IMR-90 (cell line): ENCODE measurements at regions not wholly inside any gene's neighbourhood (a gene's known extent, or its start where the extent isn't known, plus 50 kb on each side); places are given as distances from the start of the nearest gene placed in this dataset.

Experiments
- ATAC-seq: fragments of 200-7000 bp; cut with Tn5 transposase; 2 replicates; pipeline ENCODE4 v1.9.1; 2020; ENCODE audit warnings: low read depth, mild to moderate bottlenecking, moderate library complexity
- BruUV-seq: library from RNA; stranded (reverse); fragments of 400-500 nt; replicated peaks from 2 replicates; lab custom pipeline; 2021; lab: Mats Ljungman, UMichigan
- CTCF ChIA-PET: fragments of 300-600 bp; formaldehyde crosslinking; extraction: SDS; loops from one replicate; lab custom pipeline; 2021; ENCODE audit warnings: antibody characterized with exemption; lab: Yijun Ruan, JAX
- POLR2A ChIA-PET: fragments of 300-600 bp; sonication (Branson Sonifier 250); formaldehyde crosslinking; loops from one replicate; lab custom pipeline; 2022; ENCODE audit warnings: antibody characterized with exemption; ENCODE audit not compliant: unreplicated experiment; lab: Charles Lee
- DNase-seq: peaks from one replicate; pipeline ENCODE4 v3.0.0; 2013
- H2AFZ ChIP-seq: replicated peaks from 2 replicates; pipeline ENCODE3; 2013; ENCODE audit warnings: low read length, mild to moderate bottlenecking; ENCODE audit not compliant: poor library complexity
- H2AK5ac ChIP-seq: 2 replicates; pipeline ENCODE4 v1.6.1; 2013; ENCODE audit warnings: low read depth, low read length, inconsistent platforms
- H2AK9ac ChIP-seq: replicated peaks from 2 replicates; pipeline ENCODE3; 2013; ENCODE audit warnings: mild to moderate bottlenecking, low read depth, low read length, moderate library complexity; ENCODE audit not compliant: poor library complexity
- H2BK120ac ChIP-seq: 2 replicates; pipeline ENCODE4 v1.6.1; 2013; ENCODE audit warnings: low read depth, low read length, inconsistent platforms
- H2BK15ac ChIP-seq: 3 replicates; pipeline ENCODE4 v1.6.1; 2013; ENCODE audit warnings: low read depth, low read length, inconsistent platforms
- H2BK20ac ChIP-seq: 2 replicates; pipeline ENCODE4 v1.6.1; 2013; ENCODE audit warnings: low read depth, mild to moderate bottlenecking, inconsistent platforms, low read length, moderate library complexity
- H2BK5ac ChIP-seq: 2 replicates; pipeline ENCODE4 v1.6.1; 2013; ENCODE audit warnings: mild to moderate bottlenecking, low read depth, low read length, inconsistent platforms; ENCODE audit not compliant: poor library complexity, severe bottlenecking
- H3K14ac ChIP-seq: replicated peaks from 2 replicates; pipeline ENCODE4 v1.6.1; 2013; ENCODE audit warnings: low read depth, low read length, inconsistent platforms
- H3K18ac ChIP-seq: 2 replicates; pipeline ENCODE4 v1.6.1; 2013; ENCODE audit warnings: low read depth, low read length, control low read depth
- H3K23ac ChIP-seq: 2 replicates; pipeline ENCODE4 v1.6.1; 2013; ENCODE audit warnings: low read depth, low read length, inconsistent platforms
- H3K27ac ChIP-seq: 2 replicates; pipeline ENCODE4 v1.5.1; 2013; ENCODE audit warnings: mild to moderate bottlenecking, control low read depth, low read length; ENCODE audit not compliant: insufficient read depth
- H3K27me3 ChIP-seq: 2 replicates; pipeline ENCODE4 v1.6.1; 2013; ENCODE audit warnings: low read length; ENCODE audit not compliant: control insufficient read depth, insufficient read depth
- H3K36me3 ChIP-seq: 2 replicates; pipeline ENCODE4 v1.6.1; 2013; ENCODE audit warnings: low read length, mixed read lengths; ENCODE audit not compliant: control insufficient read depth, insufficient read depth
- H3K4ac ChIP-seq: 2 replicates; pipeline ENCODE4 v1.6.1; 2013; ENCODE audit warnings: low read depth, low read length, inconsistent platforms
- H3K4me1 ChIP-seq: 2 replicates; pipeline ENCODE4 v1.6.1; 2013; ENCODE audit warnings: low read length, mixed read lengths; ENCODE audit not compliant: control insufficient read depth, insufficient read depth
- H3K4me2 ChIP-seq: 2 replicates; pipeline ENCODE4 v1.6.1; 2013; ENCODE audit warnings: low read depth, mild to moderate bottlenecking, control low read depth, low read length, moderate library complexity
- H3K4me3 ChIP-seq: 2 replicates; pipeline ENCODE4 v1.5.1; 2013; ENCODE audit warnings: low read depth, mild to moderate bottlenecking, control low read depth, low read length, moderate library complexity; ENCODE audit not compliant: insufficient read depth
- H3K56ac ChIP-seq: 2 replicates; pipeline ENCODE4 v1.6.1; 2013; ENCODE audit warnings: low read length, inconsistent platforms; ENCODE audit not compliant: insufficient read depth; ENCODE audit errors: extremely low read depth
- H3K79me1 ChIP-seq, 2 experiments: 2 replicates each; pipeline ENCODE4 v1.6.1; 2013; ENCODE audit warnings: low read length in 2 of 2, inconsistent platforms in 1 of 2, low read depth in 1 of 2
- H3K9ac ChIP-seq: 2 replicates; pipeline ENCODE4 v1.6.1; 2013; ENCODE audit warnings: low read depth, low read length, control low read depth
- H3K9me1 ChIP-seq: 2 replicates; pipeline ENCODE4 v1.6.1; 2013; ENCODE audit warnings: low read length, inconsistent platforms; ENCODE audit not compliant: insufficient read depth
- H3K9me3 ChIP-seq: 2 replicates; pipeline ENCODE4 v1.6.1; 2013; ENCODE audit warnings: low read length; ENCODE audit not compliant: control insufficient read depth, insufficient read depth
- H4K20me1 ChIP-seq: 2 replicates; pipeline ENCODE4 v1.6.1; 2013; ENCODE audit warnings: low read length, inconsistent platforms; ENCODE audit not compliant: insufficient read depth
- H4K5ac ChIP-seq: 2 replicates; pipeline ENCODE4 v1.6.1; 2013; ENCODE audit warnings: mild to moderate bottlenecking, low read depth, low read length, control low read depth
- H4K8ac ChIP-seq, 2 experiments: 2 replicates each; pipeline ENCODE4 v1.6.1; 2013; ENCODE audit warnings: low read depth in 2 of 2, low read length in 2 of 2, control low read depth in 1 of 2, inconsistent platforms in 1 of 2
- H4K91ac ChIP-seq: 2 replicates; pipeline ENCODE4 v1.6.1; 2013; ENCODE audit warnings: low read depth, low read length, inconsistent platforms; ENCODE audit not compliant: insufficient read depth
- BHLHE40 ChIP-seq: fragments of 150-350 bp; IDR thresholded peaks from 2 replicates; pipeline ENCODE4 v1.6.1; 2016; ENCODE audit warnings: mild to moderate bottlenecking, low read depth, low read length
- CEBPB ChIP-seq: IDR thresholded peaks from 2 replicates; pipeline ENCODE4 v1.6.1; 2012; ENCODE audit warnings: low read depth, low read length, improper control_type of control experiment
- CHD1 ChIP-seq: IDR thresholded peaks from 2 replicates; pipeline ENCODE4 v1.6.1; 2012; ENCODE audit warnings: low read depth, low read length, improper control_type of control experiment
- CTCF ChIP-seq: conservative IDR thresholded peaks from 2 replicates; pipeline ENCODE4 v1.5.1; 2012; ENCODE audit warnings: mild to moderate bottlenecking, low read depth, low read length, improper control_type of control experiment
- ELK1 ChIP-seq: fragments of 150-350 bp; IDR thresholded peaks from 2 replicates; pipeline ENCODE4 v1.6.1; 2016; ENCODE audit warnings: low read depth, mild to moderate bottlenecking, low read length, moderate library complexity, borderline replicate concordance
- FOS ChIP-seq: fragments of 150-350 bp; IDR thresholded peaks from 2 replicates; pipeline ENCODE4 v1.6.1; 2016; ENCODE audit warnings: low read depth, low read length
- MAFK ChIP-seq: IDR thresholded peaks from 2 replicates; pipeline ENCODE4 v1.6.1; 2012; ENCODE audit warnings: low read depth, low read length, improper control_type of control experiment
- MAZ ChIP-seq: IDR thresholded peaks from 2 replicates; pipeline ENCODE4 v1.6.1; 2012; ENCODE audit warnings: low read depth, mild to moderate bottlenecking, low read length, improper control_type of control experiment, moderate library complexity, borderline replicate concordance
- MXI1 ChIP-seq: IDR thresholded peaks from 2 replicates; pipeline ENCODE4 v1.6.1; 2012; ENCODE audit warnings: low read depth, mild to moderate bottlenecking, low read length, moderate library complexity, borderline replicate concordance
- NFE2L2 ChIP-seq: fragments of 150-350 bp; IDR thresholded peaks from 2 replicates; pipeline ENCODE4 v1.6.1; 2016; ENCODE audit warnings: low read depth, mild to moderate bottlenecking, low read length
- POLR2A ChIP-seq: IDR thresholded peaks from 2 replicates; pipeline ENCODE4 v1.6.1; 2012; ENCODE audit warnings: mild to moderate bottlenecking, low read depth, low read length
- RAD21 ChIP-seq: IDR thresholded peaks from 2 replicates; pipeline ENCODE4 v1.6.1; 2012; ENCODE audit warnings: low read length, improper control_type of control experiment
- RCOR1 ChIP-seq: IDR thresholded peaks from 2 replicates; pipeline ENCODE4 v1.6.1; 2012; ENCODE audit warnings: mild to moderate bottlenecking, low read length, improper control_type of control experiment; ENCODE audit not compliant: insufficient replicate concordance
- RFX5 ChIP-seq: IDR thresholded peaks from 2 replicates; pipeline ENCODE4 v1.8.0; 2012; ENCODE audit warnings: low read depth, mild to moderate bottlenecking, low read length, moderate library complexity
- SMC3 ChIP-seq: fragments of 150-350 bp; IDR thresholded peaks from 2 replicates; pipeline ENCODE4 v1.6.1; 2016; ENCODE audit warnings: low read depth, mild to moderate bottlenecking, antibody characterized with exemption, low read length, moderate library complexity
- USF2 ChIP-seq: fragments of 150-350 bp; IDR thresholded peaks from 2 replicates; pipeline ENCODE4 v1.6.1; 2017; ENCODE audit warnings: mild to moderate bottlenecking, antibody characterized with exemption, low read length, low read depth
- WGBS, 2 experiments: methylation state at CpG; one replicate each; pipeline versions ENCODE4 v1.1.5 to v1.1.7; 2013; ENCODE audit warnings: missing lambda C conversion rate in 2 of 2; ENCODE audit not compliant: insufficient read length in 1 of 2; ENCODE audit errors: extremely low coverage in 2 of 2; 5-methylcytosine and 5-hydroxymethylcytosine counted together
- dilution Hi-C: fragments of 300-500 bp; cut with HindIII; formaldehyde crosslinking; loops from one replicate; pipeline ENCODE4 v1.14.3; 2018; ENCODE audit warnings: low sequenced_read_pairs; ENCODE audit not compliant: unreplicated experiment
- in situ Hi-C: fragments of 300-500 bp; cut with MboI; formaldehyde crosslinking; loops from 3 replicates; pipeline ENCODE4 v1.14.3; 2019; ENCODE audit warnings: low sequenced_read_pairs, inconsistent platforms, mixed read lengths
- intact Hi-C: fragments of 100-400 bp; cut with micrococcal nuclease; formaldehyde crosslinking; loops from 2 replicates; pipeline ENCODE4 v1.10.0; 2022

- POLR2A ChIA-PET: no interaction called here
- DNase-seq (no peak), ATAC-seq (no peak)
- Histone ChIP-seq H3K4me2 (no peak overlapping the region), H3K27me3 (no peaks in the 10 kb centered on the region), H2BK120ac (no peak overlapping the region), H3K14ac (0 out of 2 replicates have a peak overlapping the region, but pooled peaks have one; percentile 42), H2AK9ac (no peak overlapping the region), H3K27ac (no peak overlapping the region), H4K5ac (no peak overlapping the region; the same call in 1 of the 2 replicates), H2AK5ac (no peak overlapping the region), H4K91ac (no peak overlapping the region), H3K4ac (no peak overlapping the region), H3K79me1 (no peaks in the 10 kb centered on the region), H3K36me3 (no peaks in the 10 kb centered on the region), H2AFZ (no peak overlapping the region), H3K23ac (no peak overlapping the region), H2BK15ac (no peak overlapping the region), H3K56ac (no peak overlapping the region), H3K9me3 (no peaks in the 10 kb centered on the region), H3K4me3 (no peak overlapping the region), H2BK5ac (no peak overlapping the region), H3K18ac (peak overlapping the region; percentile 35; the same call in 1 of the 2 replicates), H3K4me1 (no peaks in the 10 kb centered on the region), H3K9me1 (no peaks in the 10 kb centered on the region), H4K20me1 (no peaks in the 10 kb centered on the region), H4K8ac (no peak overlapping the region), H3K9ac (no peak overlapping the region), H2BK20ac (no peak overlapping the region)
- no TSS peak for BruUV-seq
- CTCF ChIA-PET: no interaction called here
- intact Hi-C loops (no loop called here), in situ Hi-C loops (no loop called here), dilution Hi-C loops (no loop called here)
- no CpG with 5 or more reads among the region's 4 CpGs for WGBS, 2 experiments
- TF ChIP-seq MAFK: no peak
- no peak for TF ChIP-seq RCOR1
- no peak for TF ChIP-seq SMC3
- no peak for TF ChIP-seq USF2
- no peak for TF ChIP-seq POLR2A
- TF ChIP-seq NFE2L2: no peak
- no peak for TF ChIP-seq RFX5
- TF ChIP-seq MAZ: no peak
- no peak for TF ChIP-seq CHD1
- no peak for TF ChIP-seq BHLHE40
- TF ChIP-seq FOS: no peak
- no peak for TF ChIP-seq RAD21
- no peak for TF ChIP-seq CTCF
- no peak for TF ChIP-seq ELK1
- no peak for TF ChIP-seq MXI1
- no peak for TF ChIP-seq CEBPB
Measured at GRCh38 chr18:67308819-67309218, 207.7 kb downstream of the DSEL start.
